Nephron (organoid): ENCODE measurements at regions not wholly inside any gene's neighbourhood (a gene's known extent, or its start where the extent isn't known, plus 50 kb on each side); places are given as distances from the start of the nearest gene placed in this dataset.
A peak's percentile ranks its signal among the peaks of the same experiment; 100 is the strongest.

Source experiments
- H3K27ac Mint-ChIP-seq, 3 experiments: 2 replicates each; pipeline ENCODE4 v1.8.0; 2020; ENCODE audit warnings: mixed read lengths in 3 of 3, mild to moderate bottlenecking in 2 of 3, moderate library complexity in 1 of 3
- H3K27me3 Mint-ChIP-seq: 2 replicates; pipeline ENCODE4 v1.8.0; 2021; ENCODE audit warnings: low read depth, mild to moderate bottlenecking, moderate library complexity, mixed read lengths
- H3K36me3 Mint-ChIP-seq: 2 replicates; pipeline ENCODE4 v1.8.0; 2020; ENCODE audit warnings: low read depth, mixed read lengths
- H3K4me1 Mint-ChIP-seq: 2 replicates; pipeline ENCODE4 v1.8.0; 2020; ENCODE audit warnings: mixed read lengths
- H3K4me3 Mint-ChIP-seq, 3 experiments: 2 replicates each; pipeline ENCODE4 v1.8.0; 2020; ENCODE audit warnings: mild to moderate bottlenecking in 3 of 3, mixed read lengths in 3 of 3, moderate library complexity in 2 of 3
- H3K9me3 Mint-ChIP-seq: 2 replicates; pipeline ENCODE4 v1.8.0; 2020; ENCODE audit warnings: mixed read lengths
- TF ChIP-seq, protein P1 (sequence below), 3 experiments: fragments of 200-600 bp; sonication (generic); IDR thresholded peaks; one replicate each; pipeline ENCODE4 v1.5.0; 2021; ENCODE audit warnings: antibody characterized with exemption in 3 of 3; ENCODE audit not compliant: unreplicated experiment in 3 of 3

DNA sequence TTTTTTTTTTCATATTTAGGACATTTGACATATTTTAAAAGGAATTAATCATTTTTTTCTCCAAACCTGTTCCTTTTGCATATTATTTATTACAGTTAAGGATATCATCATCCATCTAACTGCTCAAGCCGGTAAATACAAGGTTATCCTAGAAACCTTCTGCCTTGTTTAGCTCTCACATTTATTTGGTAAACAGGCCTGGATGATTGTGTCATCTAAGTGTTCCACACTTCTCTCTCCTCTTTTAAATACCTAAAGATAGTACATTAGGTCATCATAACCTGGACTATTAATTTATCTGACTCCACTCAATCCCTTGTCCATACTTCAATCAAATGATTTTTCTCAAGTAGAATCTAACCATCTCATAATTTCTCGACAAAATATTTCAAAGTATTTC lies 511.7 kb upstream of the KLHL1 start:
- Mint-ChIP-seq H3K27ac (no peak overlapping the region), H3K4me1 (no peaks in the 10 kb centered on the region), H3K4me3 (no peak overlapping the region), H3K36me3 (no peaks in the 10 kb centered on the region), H3K9me3 (no peaks in the 10 kb centered on the region), H3K27me3 (no peaks in the 10 kb centered on the region)
- TF ChIP-seq, protein P1, sequence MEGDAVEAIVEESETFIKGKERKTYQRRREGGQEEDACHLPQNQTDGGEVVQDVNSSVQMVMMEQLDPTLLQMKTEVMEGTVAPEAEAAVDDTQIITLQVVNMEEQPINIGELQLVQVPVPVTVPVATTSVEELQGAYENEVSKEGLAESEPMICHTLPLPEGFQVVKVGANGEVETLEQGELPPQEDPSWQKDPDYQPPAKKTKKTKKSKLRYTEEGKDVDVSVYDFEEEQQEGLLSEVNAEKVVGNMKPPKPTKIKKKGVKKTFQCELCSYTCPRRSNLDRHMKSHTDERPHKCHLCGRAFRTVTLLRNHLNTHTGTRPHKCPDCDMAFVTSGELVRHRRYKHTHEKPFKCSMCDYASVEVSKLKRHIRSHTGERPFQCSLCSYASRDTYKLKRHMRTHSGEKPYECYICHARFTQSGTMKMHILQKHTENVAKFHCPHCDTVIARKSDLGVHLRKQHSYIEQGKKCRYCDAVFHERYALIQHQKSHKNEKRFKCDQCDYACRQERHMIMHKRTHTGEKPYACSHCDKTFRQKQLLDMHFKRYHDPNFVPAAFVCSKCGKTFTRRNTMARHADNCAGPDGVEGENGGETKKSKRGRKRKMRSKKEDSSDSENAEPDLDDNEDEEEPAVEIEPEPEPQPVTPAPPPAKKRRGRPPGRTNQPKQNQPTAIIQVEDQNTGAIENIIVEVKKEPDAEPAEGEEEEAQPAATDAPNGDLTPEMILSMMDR (IDR thresholded peaks at IDR 0.05; ENCODE audit: unreplicated experiment in 3 of 3) = no peak

DNA sequence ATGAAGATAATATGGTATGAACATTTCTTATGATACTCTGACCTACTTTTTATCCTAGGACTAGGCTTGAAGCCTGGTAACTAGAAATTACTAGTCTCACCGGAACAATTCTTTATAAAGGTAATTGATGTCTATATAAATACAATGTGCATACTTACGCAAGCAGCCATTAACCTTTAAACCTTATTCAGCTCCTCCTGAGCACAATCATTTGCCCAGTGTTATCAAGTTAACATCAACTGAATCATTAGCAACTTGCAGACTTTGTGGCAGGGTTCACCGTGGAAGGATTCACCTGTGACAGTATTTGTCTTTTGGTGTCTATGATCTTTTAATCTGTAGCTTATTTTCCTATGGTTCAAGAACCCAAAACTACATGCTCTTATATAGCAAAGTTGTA lies 508.6 kb upstream of the KLHL1 start:
- Mint-ChIP-seq H3K27ac (no peak overlapping the region), H3K36me3 (no peaks in the 10 kb centered on the region), H3K27me3 (no peaks in the 10 kb centered on the region), H3K9me3 (no peaks in the 10 kb centered on the region), H3K4me1 (no peaks in the 10 kb centered on the region), H3K4me3 (no peak overlapping the region)
- TF ChIP-seq, protein P1 (IDR thresholded peaks at IDR 0.05; ENCODE audit: unreplicated experiment in 3 of 3) = no peak

DNA sequence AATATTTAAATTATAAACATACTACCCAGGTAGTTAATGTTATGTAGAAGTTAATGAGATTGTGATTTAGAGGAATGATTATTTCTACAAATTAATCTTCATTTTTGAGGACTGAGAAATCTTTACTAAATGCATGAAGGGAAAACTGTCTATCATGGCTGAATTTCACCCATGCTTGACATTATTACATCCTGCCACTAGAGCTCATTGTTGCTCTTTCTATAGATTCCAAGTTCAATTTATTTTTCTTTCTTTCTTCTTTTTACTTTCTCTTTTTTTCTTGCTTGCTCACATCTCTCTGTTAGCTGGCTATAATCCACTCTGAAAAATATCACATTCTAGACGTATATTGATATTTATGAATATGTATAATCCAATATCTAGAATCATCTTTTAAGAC lies 505.0 kb upstream of the KLHL1 start:
- H3K27me3 Mint-ChIP-seq = no peaks in the 10 kb centered on the region
- no peaks in the 10 kb centered on the region for H3K9me3 Mint-ChIP-seq
- H3K27ac Mint-ChIP-seq = no peak overlapping the region
- no peaks in the 10 kb centered on the region for H3K36me3 Mint-ChIP-seq
- no peaks in the 10 kb centered on the region for H3K4me1 Mint-ChIP-seq
- TF ChIP-seq, protein P1 (IDR thresholded peaks at IDR 0.05; ENCODE audit: unreplicated experiment in 3 of 3) = peak; percentile 43 to 61 (median 48)
- H3K4me3 Mint-ChIP-seq = no peak overlapping the region

DNA sequence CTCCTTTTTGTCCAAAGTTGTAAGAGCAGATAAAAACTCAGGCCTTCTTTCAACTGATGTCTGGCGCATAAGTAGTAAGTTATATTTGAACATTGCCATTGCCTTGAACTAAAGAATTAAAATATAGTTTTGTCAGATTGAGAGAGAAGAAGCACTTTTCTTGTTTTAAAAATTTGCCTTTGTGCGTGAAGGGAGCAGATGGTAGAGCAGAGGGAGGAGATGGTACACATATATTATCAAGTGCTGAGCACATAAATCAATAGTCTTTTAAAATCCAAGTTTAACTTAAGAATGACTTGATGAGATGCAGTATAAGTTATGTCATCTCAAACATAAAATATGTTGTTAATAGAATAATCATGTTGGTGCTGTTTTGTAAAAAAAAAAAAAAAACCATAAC lies 504.6 kb upstream of the KLHL1 start:
- Mint-ChIP-seq H3K27ac (no peak overlapping the region), H3K9me3 (no peaks in the 10 kb centered on the region), H3K4me3 (no peak overlapping the region), H3K27me3 (no peaks in the 10 kb centered on the region), H3K4me1 (no peaks in the 10 kb centered on the region), H3K36me3 (no peaks in the 10 kb centered on the region)
- TF ChIP-seq, protein P1 (IDR thresholded peaks at IDR 0.05; ENCODE audit: unreplicated experiment in 3 of 3) = no peak

DNA sequence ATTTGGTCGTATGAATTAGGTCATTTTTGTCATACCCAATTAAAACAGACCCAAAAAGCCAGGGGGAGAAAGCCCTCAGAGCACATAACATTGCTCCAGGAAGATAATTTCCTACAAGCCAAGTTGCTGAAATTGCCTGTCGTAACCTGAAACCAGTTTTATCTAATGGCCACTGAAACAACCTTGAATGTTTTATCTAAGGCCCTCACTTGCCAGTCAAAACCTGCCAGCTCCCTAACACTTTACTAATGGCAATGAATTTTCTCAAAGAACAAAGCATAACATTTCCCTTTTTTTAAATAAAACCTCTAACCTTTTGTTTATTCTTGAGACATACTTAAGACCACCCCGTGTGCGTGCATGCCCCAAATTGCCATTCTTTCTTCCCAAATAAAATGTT lies 496.2 kb upstream of the KLHL1 start:
- no peaks in the 10 kb centered on the region for H3K36me3 Mint-ChIP-seq
- no peak overlapping the region for H3K4me3 Mint-ChIP-seq
- no peaks in the 10 kb centered on the region for H3K4me1 Mint-ChIP-seq
- TF ChIP-seq, protein P1 (IDR thresholded peaks at IDR 0.05; ENCODE audit: unreplicated experiment in 3 of 3) = no peak
- H3K27me3 Mint-ChIP-seq = no peaks in the 10 kb centered on the region
- H3K27ac Mint-ChIP-seq = no peak overlapping the region
- H3K9me3 Mint-ChIP-seq = peaks cover 4% of the 10 kb centered on the region

DNA sequence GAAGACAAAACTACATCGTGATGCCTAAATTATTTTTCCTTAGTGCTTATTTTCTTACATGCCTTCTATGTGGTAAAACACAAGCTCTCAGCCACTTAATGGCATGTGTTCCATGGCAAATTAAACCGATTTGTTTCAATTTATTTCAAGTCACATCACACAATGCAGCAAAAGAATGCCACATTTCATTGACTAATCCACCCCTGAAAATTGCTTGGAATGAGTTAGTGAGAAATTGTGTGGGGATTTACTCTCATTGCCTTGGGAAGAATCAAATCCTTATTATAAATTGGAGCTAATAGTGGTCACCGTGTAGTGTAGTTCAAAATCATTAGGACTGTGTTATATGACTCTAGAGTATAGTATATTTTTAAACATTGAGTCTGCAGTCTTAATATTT lies 485.5 kb upstream of the KLHL1 start:
- Mint-ChIP-seq H3K36me3 (no peaks in the 10 kb centered on the region), H3K9me3 (no peaks in the 10 kb centered on the region), H3K4me3 (no peak overlapping the region), H3K4me1 (no peaks in the 10 kb centered on the region), H3K27me3 (no peaks in the 10 kb centered on the region), H3K27ac (no peak overlapping the region)
- TF ChIP-seq, protein P1 (IDR thresholded peaks at IDR 0.05; ENCODE audit: unreplicated experiment in 3 of 3) = no peak
